ENCODE measurements at regions not wholly inside any gene's neighbourhood (a gene's known extent, or its start where the extent isn't known, plus 50 kb on each side); places are given as distances from the start of the nearest gene placed in this dataset.
A peak's percentile ranks its signal among the peaks of the same experiment; 100 is the strongest.
"Not testable (repeated sequence)": the region's sequence is repeated elsewhere in the genome, so short reads cannot be mapped to it uniquely, and the experiment has no call there.

- peak; percentile 46 for DNase-seq
Measured at GRCh38 chr7:119175911-119176627, 951.6 kb downstream of the ANKRD7 start.

- no peak for DNase-seq
Measured at GRCh38 chr7:119177863-119178262, 953.4 kb downstream of the ANKRD7 start.

DNA sequence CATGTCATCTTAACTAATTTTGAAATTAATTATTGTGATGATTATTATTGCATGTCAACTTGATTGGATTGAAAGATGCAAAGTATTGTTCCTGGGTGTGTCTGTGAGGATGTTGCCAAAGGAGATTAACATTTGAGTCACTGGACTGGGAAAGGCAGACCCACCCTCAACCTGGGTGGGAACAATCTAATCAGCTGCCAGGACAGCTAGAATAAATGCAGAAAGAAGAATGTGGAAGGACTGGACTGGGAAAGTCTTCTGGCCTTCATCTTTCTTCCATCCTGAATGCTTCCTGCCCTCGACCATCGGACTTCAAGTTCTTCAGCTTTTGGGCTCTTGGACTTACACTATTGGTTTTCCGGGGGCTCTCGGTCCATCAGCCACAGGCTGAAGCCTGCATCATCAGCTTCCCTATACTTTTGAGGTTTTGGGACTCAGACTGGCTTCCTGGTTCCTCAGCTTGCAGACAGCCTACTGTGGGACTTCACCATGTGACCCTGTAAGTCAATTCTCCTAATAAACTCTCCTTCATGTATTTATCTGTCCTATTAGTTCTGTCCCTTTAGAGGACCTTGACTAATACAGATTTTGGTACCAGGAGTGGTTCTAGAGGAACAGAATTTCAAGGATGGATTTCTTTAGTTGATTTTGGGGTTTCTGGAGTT, 959.8 kb downstream of the ANKRD7 start:
- no peak for DNase-seq

DNA sequence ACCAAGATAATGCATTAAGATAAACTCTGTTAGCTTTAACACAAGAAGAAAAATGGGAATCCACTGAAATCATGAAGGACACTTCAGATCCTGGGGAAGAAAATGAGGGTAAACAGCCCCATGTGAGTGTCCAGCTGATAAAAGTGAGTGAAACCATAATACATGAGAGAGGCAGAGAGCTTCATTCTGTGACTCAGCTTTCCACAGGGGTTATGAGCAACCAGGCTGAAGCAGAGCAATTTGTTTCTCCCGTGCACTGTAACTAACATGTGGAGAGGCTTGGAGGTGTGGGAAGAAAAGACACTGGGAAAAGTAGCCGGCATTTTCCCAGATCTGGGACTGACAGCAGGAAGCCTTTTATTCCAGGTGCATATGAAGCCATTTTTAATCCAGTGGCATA, 971.7 kb downstream of the ANKRD7 start:
- DNase-seq, result no peak

GRCh38 chr7:119197172-119197876, 972.8 kb downstream of the ANKRD7 start:
- DNase-seq, result no peak

DNA sequence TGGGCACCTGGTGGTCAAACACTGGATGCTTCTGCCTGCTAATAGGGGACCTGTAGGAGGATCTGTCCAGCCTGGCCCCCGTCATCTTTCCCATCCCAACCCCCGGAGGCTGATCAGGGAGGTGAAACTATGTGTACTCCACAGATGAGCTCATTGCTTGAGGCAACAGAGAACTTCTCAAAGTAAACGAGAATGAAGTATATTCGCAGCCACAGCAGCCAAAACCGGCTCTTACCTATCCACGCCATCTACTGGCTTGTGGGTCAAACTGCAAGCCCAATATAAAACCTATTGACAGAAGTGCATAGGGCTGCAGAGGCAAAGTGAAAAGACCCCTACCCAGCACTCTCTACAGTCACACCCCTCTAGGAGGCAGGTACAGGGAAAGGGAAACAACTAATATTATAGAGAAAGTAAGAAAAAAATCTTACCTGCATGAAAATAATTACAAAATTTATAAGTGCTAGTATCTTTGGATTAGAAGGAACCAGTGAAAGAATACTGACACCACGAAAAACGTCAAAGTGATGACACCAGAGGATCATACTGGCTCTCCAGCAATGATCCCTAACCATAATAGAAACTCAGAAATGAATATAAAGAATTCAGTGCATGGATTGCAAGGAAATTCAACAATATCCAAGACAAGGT, 973.5 kb downstream of the ANKRD7 start:
- DNase-seq, result peak; percentile 37

DNA sequence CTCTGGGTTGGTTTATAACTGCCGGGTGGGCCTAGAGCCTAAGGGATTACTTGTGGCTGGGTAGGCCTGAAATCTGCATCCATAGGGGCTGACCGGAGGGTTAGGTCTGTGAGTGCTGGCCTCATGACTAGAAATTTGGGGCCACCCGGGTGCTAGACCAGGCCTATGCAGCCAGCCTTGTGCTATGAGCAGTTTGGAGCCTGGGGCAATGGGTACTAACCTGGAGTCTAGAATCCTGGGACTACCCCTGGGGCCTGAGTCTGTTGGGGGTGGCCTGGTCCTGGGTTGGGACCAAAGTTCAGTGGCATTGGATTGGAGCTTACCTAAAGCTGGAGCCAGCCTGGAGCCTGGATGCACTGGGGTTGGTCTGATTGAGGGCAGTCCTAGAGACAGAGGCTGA, 995.2 kb downstream of the ANKRD7 start:
- DNase-seq, result no peak

- no peak for DNase-seq
Measured at GRCh38 chr7:119223930-119224329, 999.4 kb downstream of the ANKRD7 start.

GRCh38 chr7:119228482-119228881, 1004.0 kb downstream of the ANKRD7 start:
- no peak for DNase-seq

DNA sequence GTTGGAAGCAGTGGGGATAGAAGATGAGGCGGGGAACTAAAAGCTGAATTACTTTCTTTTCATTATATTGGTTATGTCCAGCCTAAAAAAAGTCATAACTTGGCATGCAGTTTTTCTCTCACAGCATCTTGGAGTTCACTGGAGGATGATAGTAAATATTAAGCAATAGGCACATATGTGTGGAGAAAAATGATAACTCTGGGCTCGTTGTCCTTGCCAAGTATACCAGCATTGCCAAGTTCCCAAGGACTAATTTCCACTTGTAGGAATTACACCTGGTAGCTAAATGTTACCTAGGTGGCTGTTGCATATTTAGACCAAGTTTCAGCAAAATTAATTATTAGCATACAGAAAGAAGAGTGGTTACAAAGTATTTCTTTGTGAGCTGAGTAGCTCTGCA, 1007.6 kb downstream of the ANKRD7 start:
- no peak for DNase-seq

GRCh38 chr7:119233015-119233414, 1008.5 kb downstream of the ANKRD7 start:
- DNase-seq, result no peak

DNA sequence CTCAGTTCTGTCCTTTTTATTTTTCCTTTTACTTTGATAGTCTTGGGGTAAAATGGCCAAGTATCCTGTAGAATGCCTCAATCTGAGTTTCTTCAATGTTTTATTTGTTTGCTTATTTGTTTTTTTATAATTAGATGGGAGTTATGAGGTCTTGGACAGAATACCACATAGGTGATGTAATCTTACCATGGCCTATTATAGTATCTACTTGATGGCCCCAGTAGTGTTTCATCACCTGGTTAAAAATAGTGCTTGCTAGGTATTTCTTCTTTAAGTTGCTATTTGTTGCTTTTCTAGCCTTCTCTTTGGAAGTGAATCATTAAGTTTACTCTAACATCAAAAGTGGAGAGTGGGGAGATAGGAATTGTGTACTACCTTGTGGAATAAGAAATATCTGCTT, 1020.0 kb upstream of the KCND2 start:
- no peak for DNase-seq

- DNase-seq, result no peak
Measured at GRCh38 chr7:119254742-119255141, 1018.2 kb upstream of the KCND2 start.

- no peak for DNase-seq
Measured at GRCh38 chr7:119256001-119256400, 1017.0 kb upstream of the KCND2 start.

DNA sequence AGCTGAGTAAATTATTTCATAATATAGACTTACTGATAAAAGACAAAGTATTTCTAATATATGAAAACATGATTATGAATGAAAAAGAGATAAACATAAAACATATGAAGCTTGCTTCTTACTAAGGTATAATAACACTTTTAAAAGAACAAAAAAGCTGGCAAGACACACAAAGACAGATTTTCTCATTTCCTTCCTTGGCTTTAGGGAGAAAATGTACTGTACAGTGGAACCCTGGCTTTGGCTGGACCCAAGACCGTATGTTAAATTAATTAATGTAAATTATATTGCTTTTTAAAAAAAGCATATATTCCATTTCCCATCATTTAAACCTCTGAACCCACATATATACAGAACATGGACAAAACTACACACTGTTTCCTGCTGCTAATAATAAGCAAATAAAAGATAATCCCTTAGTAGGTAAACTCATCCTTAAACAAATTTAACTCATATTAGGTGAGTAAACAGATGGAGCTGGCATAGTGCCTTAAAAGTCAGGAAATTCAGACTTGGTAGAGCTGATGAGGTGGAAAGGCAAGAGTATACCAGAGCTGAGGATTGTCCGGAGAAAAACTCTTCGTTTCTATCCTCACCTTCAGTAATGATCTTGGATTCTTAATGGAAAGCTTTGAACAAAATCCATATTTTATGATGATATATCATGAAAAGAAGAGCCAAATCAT, 1016.4 kb upstream of the KCND2 start:
- DNase-seq, result peak; percentile 61

DNA sequence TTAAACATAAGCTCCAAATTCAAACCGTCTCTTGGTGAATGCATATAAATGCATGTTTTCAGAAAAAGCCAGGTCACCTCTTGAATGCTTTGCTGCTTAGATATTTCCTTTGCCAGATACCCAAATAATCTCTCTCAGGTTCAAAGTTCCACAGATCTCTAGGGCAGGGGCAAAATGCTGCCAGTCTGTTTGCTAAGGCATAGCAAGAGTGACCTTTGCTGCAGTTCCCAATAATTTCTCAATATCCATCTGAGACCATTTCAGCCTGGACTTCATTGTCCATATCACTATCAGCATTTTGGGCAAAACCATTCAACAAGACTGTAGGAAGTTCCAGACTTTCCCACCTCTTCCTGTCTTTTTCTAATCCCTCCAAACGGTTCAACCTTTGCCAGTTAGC, 1006.2 kb upstream of the KCND2 start:
- not testable (repeated sequence) for DNase-seq

DNA sequence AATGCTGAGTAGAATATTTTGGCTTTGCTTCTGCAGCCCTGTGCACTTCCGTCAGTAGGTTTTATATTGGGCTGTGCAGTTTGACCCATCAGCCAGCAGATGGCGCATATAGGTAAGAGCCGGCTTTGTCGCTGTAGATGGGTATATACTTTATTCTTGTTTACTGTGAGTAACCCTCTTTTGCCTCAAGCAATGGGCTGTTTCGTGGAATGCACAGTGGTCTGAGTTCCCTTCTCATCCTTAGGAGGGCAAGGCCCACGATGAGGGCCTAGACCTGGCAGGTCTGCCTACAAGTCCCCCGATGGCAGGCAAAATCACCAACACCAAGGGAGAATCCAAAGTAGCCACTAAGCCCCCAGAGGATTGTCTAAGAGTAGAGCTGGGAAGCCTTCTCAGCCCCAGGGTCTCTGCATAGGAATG, 1002.9 kb upstream of the KCND2 start:
- peak; percentile 61 for DNase-seq

DNA sequence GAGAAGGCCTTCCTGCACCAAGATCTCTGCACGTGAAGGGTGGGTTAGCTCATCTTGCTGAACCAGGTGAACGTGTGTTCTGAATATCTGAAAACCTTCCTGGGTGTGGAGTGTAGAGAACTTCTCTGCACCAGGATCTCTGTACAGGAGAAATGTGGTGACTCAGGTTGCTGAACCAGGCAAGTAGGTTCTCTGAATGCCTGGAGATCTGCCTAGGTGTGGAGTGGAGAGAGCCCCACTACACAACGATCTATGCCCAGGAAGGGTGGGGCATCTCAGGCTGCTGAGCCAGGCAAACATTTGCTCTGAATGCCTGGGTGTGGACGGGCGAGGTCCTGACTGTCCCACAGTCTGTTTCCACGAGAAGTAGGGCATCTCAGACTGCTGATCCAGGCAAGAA, 1002.3 kb upstream of the KCND2 start:
- no peak for DNase-seq

DNA sequence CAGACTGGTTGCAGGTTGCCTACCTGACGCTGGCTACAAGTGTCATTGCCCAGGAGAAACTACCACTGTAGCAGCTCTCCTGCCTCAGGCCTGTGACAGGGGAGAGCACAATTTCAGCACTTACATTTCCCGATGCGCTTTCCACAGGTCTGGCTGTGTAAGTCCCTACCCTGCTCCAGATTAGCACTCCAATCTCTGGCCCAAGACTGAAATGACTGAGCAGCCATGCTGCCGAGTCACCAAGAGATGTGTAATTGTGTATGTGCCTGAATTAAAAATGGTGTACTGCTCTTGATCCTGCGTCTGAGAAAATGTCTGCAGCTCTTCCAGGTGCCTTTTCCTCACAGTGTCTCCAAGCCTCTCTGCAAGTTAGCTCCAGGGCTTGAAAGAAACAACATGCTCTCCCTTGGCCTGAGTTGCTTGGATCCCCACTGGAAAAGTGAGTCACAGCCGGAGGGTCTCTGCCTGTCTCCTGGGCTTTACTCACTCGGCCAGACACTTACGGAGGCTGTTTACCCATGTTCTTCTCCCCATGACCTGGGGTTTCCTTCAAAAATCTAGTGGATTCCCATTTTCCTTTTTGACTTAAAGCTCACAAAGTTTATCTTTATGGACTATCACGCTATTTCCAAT, 1001.7 kb upstream of the KCND2 start:
- no peak for DNase-seq

DNA sequence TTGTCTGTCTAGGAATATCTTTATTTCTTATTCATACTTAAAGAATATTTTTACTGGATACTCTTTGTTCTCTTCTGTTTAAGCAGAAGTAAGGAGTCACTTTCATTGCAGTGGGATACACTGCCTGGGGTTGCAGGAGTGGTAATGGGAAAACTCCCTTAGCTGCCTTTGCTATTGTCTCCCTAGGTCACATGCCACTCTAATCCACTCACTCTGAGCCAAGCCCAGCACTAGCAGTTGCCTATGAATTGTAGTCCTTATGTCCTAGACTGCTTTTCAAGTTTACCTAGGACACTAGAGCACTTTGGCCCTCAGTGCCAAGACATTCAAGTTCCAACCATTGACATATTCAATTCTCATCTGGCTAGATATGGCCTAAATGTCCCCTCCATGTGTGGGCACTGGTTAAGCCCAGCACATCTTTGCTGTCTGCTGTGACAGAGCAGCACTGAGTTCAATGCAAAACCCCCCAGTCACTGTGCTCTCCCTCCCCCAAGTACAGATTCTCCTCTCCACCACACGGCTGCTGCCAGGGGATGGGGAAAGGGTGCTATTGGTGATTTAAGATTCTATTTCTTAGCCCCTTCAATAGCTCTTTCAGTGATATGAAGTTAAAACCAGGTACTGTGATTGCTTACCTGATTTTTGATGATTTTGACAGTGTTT, 991.7 kb upstream of the KCND2 start:
- DNase-seq, result no peak

- DNase-seq, result no peak
Measured at GRCh38 chr7:119283353-119283752, 989.6 kb upstream of the KCND2 start.

- no peak for DNase-seq
Measured at GRCh38 chr7:119288416-119288815, 984.6 kb upstream of the KCND2 start.
